ENCODE measurements at regions not wholly inside any gene's neighbourhood (a gene's known extent, or its start where the extent isn't known, plus 50 kb on each side); places are given as distances from the start of the nearest gene placed in this dataset.
"Not testable (repeated sequence)": the region's sequence is repeated elsewhere in the genome, so short reads cannot be mapped to it uniquely, and the experiment has no call there.

DNA sequence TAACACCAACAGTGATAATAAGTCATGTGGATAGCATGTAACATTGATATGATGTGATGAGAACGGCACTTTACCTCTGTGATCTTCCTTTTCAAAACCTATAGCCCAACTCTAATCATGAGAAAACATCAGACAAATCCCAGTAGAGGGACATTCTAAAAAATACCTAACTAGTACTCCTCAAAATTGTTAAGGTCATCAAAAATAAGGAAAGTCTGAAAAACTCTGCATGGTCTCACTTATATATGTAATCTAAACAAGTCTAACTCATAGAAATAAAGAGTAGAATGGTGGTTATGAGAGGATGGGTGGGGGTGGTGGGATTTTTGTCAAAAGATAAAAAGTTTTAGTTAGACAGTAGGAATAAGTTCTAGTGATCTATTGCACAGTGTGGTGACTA is 243.9 kb upstream of the GRIA3 start:
- H3K4me3 ChIP-seq (replicated peaks; ENCODE audit: low read depth, low read length), result no peak overlapping the region
- no peak for DNase-seq (ENCODE audit: low read depth)
- no peak for TF ChIP-seq CTCF (IDR thresholded peaks at IDR 0.05; ENCODE audit: low read length, missing control alignments)

DNA sequence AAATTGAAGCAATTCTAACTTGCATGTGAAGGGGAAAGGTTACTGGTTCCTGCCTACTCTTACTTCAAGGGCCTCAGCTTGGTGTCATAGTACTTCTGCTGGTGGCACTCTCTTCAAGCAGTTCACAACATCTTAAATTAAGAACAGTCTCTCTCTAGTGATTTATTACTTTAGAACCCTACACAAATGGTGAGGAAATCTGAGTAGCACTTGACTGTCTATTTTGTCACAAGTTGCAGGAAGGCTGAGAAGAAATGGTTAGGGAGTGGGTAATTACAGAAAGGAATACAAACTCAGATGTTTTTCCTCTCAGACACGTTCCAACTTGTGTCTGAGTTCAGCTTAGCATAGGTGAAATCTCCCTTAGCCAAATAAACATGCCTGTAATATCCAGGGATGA is 242.3 kb upstream of the GRIA3 start:
- no peak for DNase-seq (ENCODE audit: low read depth)
- no peak for TF ChIP-seq CTCF (IDR thresholded peaks at IDR 0.05; ENCODE audit: low read length, missing control alignments)
- H3K4me3 ChIP-seq (replicated peaks; ENCODE audit: low read depth, low read length), result no peak overlapping the region

DNA sequence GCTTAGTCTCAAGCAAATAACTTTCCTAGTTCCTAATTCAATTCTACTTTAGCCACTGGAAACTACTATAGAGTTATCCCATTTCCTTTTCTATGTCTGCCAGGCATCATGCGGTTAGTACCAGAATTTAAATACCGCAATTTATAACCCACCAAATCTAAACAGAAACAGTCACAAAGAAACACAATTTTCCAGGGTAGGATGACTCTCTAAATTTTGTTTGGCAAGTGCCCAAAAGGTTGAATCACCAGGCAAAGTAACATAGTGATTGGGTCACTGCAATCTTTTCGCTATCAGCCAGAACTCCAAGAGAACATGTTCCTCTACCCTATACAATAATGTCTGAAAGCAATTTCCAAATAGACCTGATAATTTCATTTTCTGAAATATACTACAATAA is 240.2 kb upstream of the GRIA3 start:
- no peak overlapping the region for H3K4me3 ChIP-seq (replicated peaks; ENCODE audit: low read depth, low read length)
- no peak for TF ChIP-seq CTCF (IDR thresholded peaks at IDR 0.05; ENCODE audit: low read length, missing control alignments)
- DNase-seq (ENCODE audit: low read depth), result peak; percentile 53

DNA sequence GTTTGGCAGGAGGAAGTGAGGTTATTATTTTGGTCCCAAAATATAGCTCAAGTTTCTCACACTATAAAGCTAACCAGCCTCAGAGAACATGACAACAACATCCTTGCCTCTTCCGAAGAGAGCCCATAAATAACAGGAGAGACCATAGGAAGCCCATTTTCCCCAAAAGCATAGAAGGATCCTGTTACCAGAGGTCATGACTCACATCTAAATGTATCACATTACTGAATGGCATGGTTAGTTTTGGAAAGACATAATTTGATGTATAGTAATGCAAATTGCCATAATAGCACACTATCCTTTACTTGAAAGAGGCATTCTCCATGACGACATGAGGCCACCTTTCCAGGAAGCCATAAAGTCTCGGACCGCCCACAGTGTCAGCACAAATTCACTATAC is 238.8 kb upstream of the GRIA3 start:
- no peak for DNase-seq (ENCODE audit: low read depth)
- no peak for TF ChIP-seq CTCF (IDR thresholded peaks at IDR 0.05; ENCODE audit: low read length, missing control alignments)
- H3K4me3 ChIP-seq (replicated peaks; ENCODE audit: low read depth, low read length), result no peak overlapping the region

DNA sequence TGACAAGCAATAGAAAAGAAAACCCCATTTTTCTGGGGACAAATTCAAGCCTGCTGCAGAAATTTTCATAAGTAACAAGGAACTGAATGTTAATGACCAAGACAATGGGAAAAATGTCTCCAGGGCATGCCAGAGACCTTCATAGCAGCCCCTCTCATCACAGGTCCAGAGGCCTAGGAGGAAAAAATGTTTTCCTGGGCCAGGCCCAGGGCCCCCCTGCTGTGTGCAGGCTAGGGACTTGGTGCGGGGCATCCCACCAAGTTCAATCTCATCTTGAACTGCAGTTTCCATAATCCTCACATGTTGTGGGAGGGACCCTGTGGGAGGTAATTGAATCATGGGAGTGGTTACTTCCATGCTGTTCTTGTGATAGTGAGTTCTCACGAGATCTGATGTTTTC is 211.5 kb upstream of the GRIA3 start:
- TF ChIP-seq CTCF (IDR thresholded peaks at IDR 0.05; ENCODE audit: low read length, missing control alignments), result no peak
- no peak overlapping the region for H3K4me3 ChIP-seq (replicated peaks; ENCODE audit: low read depth, low read length)
- DNase-seq (ENCODE audit: low read depth), result no peak

DNA sequence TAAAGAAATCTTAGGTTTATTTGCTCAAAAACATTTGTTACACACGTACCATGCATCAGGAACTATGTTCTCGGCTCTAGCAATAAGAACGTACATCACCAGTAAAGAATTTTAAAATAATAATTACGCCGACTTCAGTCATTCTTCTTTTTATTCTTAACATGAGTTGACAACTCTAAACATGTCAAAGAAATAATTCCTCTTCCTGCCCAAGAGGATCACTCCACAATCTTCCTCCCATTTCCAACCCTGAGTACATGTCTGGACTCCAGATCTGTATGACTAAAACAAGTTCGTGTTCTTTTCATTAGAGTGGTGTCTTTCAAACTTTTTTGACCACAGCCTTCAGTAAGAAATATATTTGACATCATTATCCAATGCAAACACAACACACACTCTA is 201.6 kb upstream of the GRIA3 start:
- DNase-seq (ENCODE audit: low read depth), result no peak
- no peak overlapping the region for H3K4me3 ChIP-seq (replicated peaks; ENCODE audit: low read depth, low read length)
- TF ChIP-seq CTCF (IDR thresholded peaks at IDR 0.05; ENCODE audit: low read length, missing control alignments), result no peak

DNA sequence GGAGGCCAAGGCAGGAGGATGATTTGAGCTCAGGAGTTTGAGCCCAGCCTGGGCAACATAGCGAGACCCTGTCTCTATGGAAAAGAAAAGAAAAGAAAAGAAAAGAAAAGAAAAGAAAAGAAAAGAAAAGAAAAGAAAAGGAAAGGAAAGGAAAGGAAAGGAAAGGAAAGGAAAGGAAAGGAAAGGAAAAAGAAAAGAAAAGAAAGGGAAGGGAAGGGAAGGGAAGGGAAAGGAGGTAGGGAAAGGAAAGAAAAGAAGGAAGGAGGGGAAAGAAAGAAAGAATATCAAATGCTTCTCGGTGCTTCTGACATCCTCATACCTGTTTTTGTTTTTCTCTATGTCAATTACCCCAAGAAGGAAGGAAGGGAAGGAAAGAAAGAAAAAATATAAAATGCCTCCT is 181.2 kb upstream of the GRIA3 start:
- DNase-seq (ENCODE audit: low read depth); H3K4me3 ChIP-seq (replicated peaks; ENCODE audit: low read depth, low read length): not testable (repeated sequence)

GRCh38 chrX:123013141-123013540 is 170.9 kb upstream of the GRIA3 start:
- no peak overlapping the region for H3K4me3 ChIP-seq (replicated peaks; ENCODE audit: low read depth, low read length)
- no peak for TF ChIP-seq CTCF (IDR thresholded peaks at IDR 0.05; ENCODE audit: low read length, missing control alignments)
- no peak for DNase-seq (ENCODE audit: low read depth)

Measured in fibroblast of pulmonary artery (primary cell).